Spleen (tissue), 7 donors: ENCODE measurements at regions not wholly inside any gene's neighbourhood (a gene's known extent, or its start where the extent isn't known, plus 50 kb on each side); places are given as distances from the start of the nearest gene placed in this dataset.

Experiments
- CTCF ChIP-seq, 11 experiments: fragments of 200-600 bp in 7 of 11; fragments of 450-650 bp in 4 of 11; sonication (generic) in 4 of 11; IDR thresholded peaks in 8 of 11; conservative IDR thresholded peaks in 3 of 11; 1 replicate in 7 of 11; 2 replicates in 4 of 11; pipeline versions ENCODE4 v1.4.0 to v1.8.0; 2016 to 2021; ENCODE audit warnings: antibody characterized with exemption in 11 of 11, inconsistent platforms in 4 of 11, mild to moderate bottlenecking in 1 of 11
- POLR2A ChIP-seq, 3 donors: fragments of 450-650 bp; IDR thresholded peaks; one replicate each; pipeline ENCODE4 v1.5.1; 2017; ENCODE audit warnings: antibody characterized with exemption in 3 of 3, mild to moderate bottlenecking in 1 of 3
- POLR2AphosphoS5 ChIP-seq, 3 donors: sonication (generic); formaldehyde crosslinking; IDR thresholded peaks; one replicate each; pipeline ENCODE4 v1.5.1; 2017; ENCODE audit warnings: antibody characterized with exemption in 3 of 3
- donor health status: DM: no; HTN: no; CAD: no; lungs with moderate emphysema.
- donor health status: DM: no; HTN: no; CAD: no.
- donor health status: DM: no; HTN: no; CAD: no.

GRCh38 chr15:70254311-70254869, 156.7 kb upstream of the TLE3 start:
- TF ChIP-seq CTCF (IDR thresholded peaks at IDR 0.05 in 8 of 11, conservative IDR thresholded peaks at IDR 0.05 in 3 of 11) (no peak), POLR2A (IDR thresholded peaks at IDR 0.05) (no peak), POLR2AphosphoS5 (IDR thresholded peaks at IDR 0.05) (no peak)
